GM23338 (cell line): ENCODE measurements at regions not wholly inside any gene's neighbourhood (a gene's known extent, or its start where the extent isn't known, plus 50 kb on each side); places are given as distances from the start of the nearest gene placed in this dataset.

ENCODE experiments used
- ATAC-seq: fragments of 200-7000 bp; cut with Tn5 transposase; 3 replicates; pipeline ENCODE4 v1.9.1; 2020
- DNase-seq: peaks from one replicate; pipeline ENCODE4 v3.0.0-alpha.2; 2015; ENCODE audit warnings: low spot score
- H2AFZ ChIP-seq: fragments of 200-600 bp; sonication (generic); 2 replicates; pipeline ENCODE4 v1.8.0; 2016; ENCODE audit warnings: antibody characterized with exemption, mild to moderate bottlenecking, moderate library complexity
- H3F3A ChIP-seq: fragments of 200-600 bp; sonication (generic); replicated peaks from 2 replicates; pipeline ENCODE4 v1.8.0; 2017; ENCODE audit warnings: antibody characterized with exemption, mixed run types, low read depth
- H3K27ac ChIP-seq: fragments of 200-600 bp; sonication (generic); 2 replicates; pipeline ENCODE4 v1.6.1; 2016; ENCODE audit warnings: low read depth
- H3K27me3 ChIP-seq: fragments of 200-600 bp; sonication (generic); 2 replicates; pipeline ENCODE4 v1.8.0; 2016; ENCODE audit warnings: mild to moderate bottlenecking, mixed run types, moderate library complexity; ENCODE audit not compliant: insufficient read depth
- H3K36me3 ChIP-seq: fragments of 200-600 bp; sonication (generic); 2 replicates; pipeline ENCODE4 v1.8.0; 2016; ENCODE audit warnings: mild to moderate bottlenecking; ENCODE audit not compliant: insufficient read depth
- H3K4me1 ChIP-seq: fragments of 200-600 bp; sonication (generic); 2 replicates; pipeline ENCODE4 v1.8.0; 2016; ENCODE audit warnings: mild to moderate bottlenecking, moderate library complexity; ENCODE audit not compliant: insufficient read depth
- H3K4me2 ChIP-seq: fragments of 200-600 bp; sonication (generic); 2 replicates; pipeline ENCODE4 v1.7.1; 2017; ENCODE audit warnings: mixed run types
- H3K4me3 ChIP-seq: fragments of 200-600 bp; sonication (generic); 2 replicates; pipeline ENCODE4 v1.6.1; 2016; ENCODE audit warnings: mixed run types
- H3K79me2 ChIP-seq: fragments of 200-600 bp; sonication (generic); replicated peaks from 2 replicates; pipeline ENCODE4 v1.8.0; 2017; ENCODE audit warnings: mild to moderate bottlenecking; ENCODE audit not compliant: insufficient read depth
- H3K9me2 ChIP-seq: fragments of 200-600 bp; sonication (generic); 2 replicates; pipeline ENCODE4 v1.8.0; 2017; ENCODE audit not compliant: insufficient read depth
- H4K20me1 ChIP-seq: fragments of 200-600 bp; sonication (generic); replicated peaks from 2 replicates; pipeline ENCODE4 v1.8.0; 2017; ENCODE audit warnings: mild to moderate bottlenecking; ENCODE audit not compliant: insufficient read depth
- H3K27ac Mint-ChIP-seq: 2 replicates; pipeline ENCODE4 v1.8.0; 2020; ENCODE audit warnings: inconsistent platforms, mild to moderate bottlenecking, moderate library complexity, mixed read lengths
- H3K27me3 Mint-ChIP-seq: 3 replicates; pipeline ENCODE4 v1.8.0; 2022; ENCODE audit warnings: low read depth, mild to moderate bottlenecking, moderate library complexity, mixed read lengths, inconsistent platforms; ENCODE audit not compliant: insufficient read depth, poor library complexity
- H3K36me3 Mint-ChIP-seq: 3 replicates; pipeline ENCODE4 v1.8.0; 2021; ENCODE audit warnings: low read depth, mild to moderate bottlenecking, inconsistent platforms, moderate library complexity, mixed read lengths
- H3K4me1 Mint-ChIP-seq: 3 replicates; pipeline ENCODE4 v1.8.0; 2020; ENCODE audit warnings: mild to moderate bottlenecking, inconsistent platforms, mixed read lengths
- H3K4me3 Mint-ChIP-seq: 3 replicates; pipeline ENCODE4 v1.8.0; 2021; ENCODE audit warnings: moderate library complexity, mild to moderate bottlenecking, inconsistent platforms, mixed read lengths
- H3K9me3 Mint-ChIP-seq: 3 replicates; pipeline ENCODE4 v1.8.0; 2020; ENCODE audit warnings: moderate library complexity, mild to moderate bottlenecking, inconsistent platforms, mixed read lengths
- CREB1 ChIP-seq: fragments of 250-450 bp; sonication (Bioruptor Pico); IDR thresholded peaks from 2 replicates; pipeline ENCODE4 v1.5.0; 2020; ENCODE audit warnings: low read depth, mild to moderate bottlenecking, moderate library complexity
- NANOG ChIP-seq: IDR thresholded peaks from 2 replicates; pipeline ENCODE4 v1.6.1; 2016; ENCODE audit warnings: antibody characterized with exemption, borderline replicate concordance
- POLR2AphosphoS5 ChIP-seq: IDR thresholded peaks from 2 replicates; pipeline ENCODE4 v1.6.1; 2016; ENCODE audit warnings: antibody characterized with exemption, low read depth
- ZNF114 ChIP-seq: fragments of 250-450 bp; sonication (Bioruptor Pico); IDR thresholded peaks from 2 replicates; pipeline ENCODE4 v1.5.0; 2020; ENCODE audit warnings: mild to moderate bottlenecking, moderate library complexity
- ZNF331 ChIP-seq: fragments of 250-450 bp; sonication (Bioruptor Pico); IDR thresholded peaks from 2 replicates; pipeline ENCODE4 v1.5.0; 2020; ENCODE audit warnings: low read depth, mild to moderate bottlenecking, moderate library complexity
- TF ChIP-seq, protein P1 (sequence below), 2 experiments: fragments of 200-600 bp in 1 of 2; sonication (generic) in 1 of 2; conservative IDR thresholded peaks; 2 replicates each; pipeline versions ENCODE4 v1.5.1 to v1.6.1; 2016 to 2017; ENCODE audit warnings: antibody characterized with exemption in 2 of 2, low read depth in 2 of 2, mild to moderate bottlenecking in 2 of 2, moderate library complexity in 1 of 2
- TF ChIP-seq, protein P2 (sequence below): IDR thresholded peaks from one replicate; pipeline ENCODE4 v1.6.1; 2018; ENCODE audit warnings: antibody characterized with exemption; ENCODE audit not compliant: unreplicated experiment
- TF ChIP-seq, protein P3 (sequence below): IDR thresholded peaks from 2 replicates; pipeline ENCODE4 v1.6.1; 2016; ENCODE audit warnings: antibody characterized with exemption

DNA sequence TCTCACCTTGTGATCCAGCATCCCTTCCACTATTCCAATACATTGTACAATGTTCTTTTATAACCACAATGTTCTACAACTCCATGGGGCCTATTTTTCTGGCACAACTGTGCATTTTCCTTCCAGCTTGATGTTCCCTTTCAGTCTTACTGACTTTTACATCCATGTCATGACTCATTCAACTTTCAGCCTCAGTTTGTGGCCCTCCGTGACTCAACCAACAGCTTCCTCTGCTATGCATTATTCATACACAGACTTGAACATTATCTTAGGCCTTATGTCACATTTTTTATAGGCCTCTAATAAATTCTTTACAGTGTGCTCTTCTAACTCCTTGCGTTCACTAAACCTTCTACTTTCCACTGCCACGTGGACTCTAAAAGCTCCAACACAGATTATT, 119.4 kb upstream of the PRMT6 start (continued):
- TF ChIP-seq, protein P1, sequence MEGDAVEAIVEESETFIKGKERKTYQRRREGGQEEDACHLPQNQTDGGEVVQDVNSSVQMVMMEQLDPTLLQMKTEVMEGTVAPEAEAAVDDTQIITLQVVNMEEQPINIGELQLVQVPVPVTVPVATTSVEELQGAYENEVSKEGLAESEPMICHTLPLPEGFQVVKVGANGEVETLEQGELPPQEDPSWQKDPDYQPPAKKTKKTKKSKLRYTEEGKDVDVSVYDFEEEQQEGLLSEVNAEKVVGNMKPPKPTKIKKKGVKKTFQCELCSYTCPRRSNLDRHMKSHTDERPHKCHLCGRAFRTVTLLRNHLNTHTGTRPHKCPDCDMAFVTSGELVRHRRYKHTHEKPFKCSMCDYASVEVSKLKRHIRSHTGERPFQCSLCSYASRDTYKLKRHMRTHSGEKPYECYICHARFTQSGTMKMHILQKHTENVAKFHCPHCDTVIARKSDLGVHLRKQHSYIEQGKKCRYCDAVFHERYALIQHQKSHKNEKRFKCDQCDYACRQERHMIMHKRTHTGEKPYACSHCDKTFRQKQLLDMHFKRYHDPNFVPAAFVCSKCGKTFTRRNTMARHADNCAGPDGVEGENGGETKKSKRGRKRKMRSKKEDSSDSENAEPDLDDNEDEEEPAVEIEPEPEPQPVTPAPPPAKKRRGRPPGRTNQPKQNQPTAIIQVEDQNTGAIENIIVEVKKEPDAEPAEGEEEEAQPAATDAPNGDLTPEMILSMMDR (conservative IDR thresholded peaks at IDR 0.05; ENCODE audit: low read depth in 2 of 2), result no peak
- no peak for TF ChIP-seq NANOG
- TF ChIP-seq, protein P2, sequence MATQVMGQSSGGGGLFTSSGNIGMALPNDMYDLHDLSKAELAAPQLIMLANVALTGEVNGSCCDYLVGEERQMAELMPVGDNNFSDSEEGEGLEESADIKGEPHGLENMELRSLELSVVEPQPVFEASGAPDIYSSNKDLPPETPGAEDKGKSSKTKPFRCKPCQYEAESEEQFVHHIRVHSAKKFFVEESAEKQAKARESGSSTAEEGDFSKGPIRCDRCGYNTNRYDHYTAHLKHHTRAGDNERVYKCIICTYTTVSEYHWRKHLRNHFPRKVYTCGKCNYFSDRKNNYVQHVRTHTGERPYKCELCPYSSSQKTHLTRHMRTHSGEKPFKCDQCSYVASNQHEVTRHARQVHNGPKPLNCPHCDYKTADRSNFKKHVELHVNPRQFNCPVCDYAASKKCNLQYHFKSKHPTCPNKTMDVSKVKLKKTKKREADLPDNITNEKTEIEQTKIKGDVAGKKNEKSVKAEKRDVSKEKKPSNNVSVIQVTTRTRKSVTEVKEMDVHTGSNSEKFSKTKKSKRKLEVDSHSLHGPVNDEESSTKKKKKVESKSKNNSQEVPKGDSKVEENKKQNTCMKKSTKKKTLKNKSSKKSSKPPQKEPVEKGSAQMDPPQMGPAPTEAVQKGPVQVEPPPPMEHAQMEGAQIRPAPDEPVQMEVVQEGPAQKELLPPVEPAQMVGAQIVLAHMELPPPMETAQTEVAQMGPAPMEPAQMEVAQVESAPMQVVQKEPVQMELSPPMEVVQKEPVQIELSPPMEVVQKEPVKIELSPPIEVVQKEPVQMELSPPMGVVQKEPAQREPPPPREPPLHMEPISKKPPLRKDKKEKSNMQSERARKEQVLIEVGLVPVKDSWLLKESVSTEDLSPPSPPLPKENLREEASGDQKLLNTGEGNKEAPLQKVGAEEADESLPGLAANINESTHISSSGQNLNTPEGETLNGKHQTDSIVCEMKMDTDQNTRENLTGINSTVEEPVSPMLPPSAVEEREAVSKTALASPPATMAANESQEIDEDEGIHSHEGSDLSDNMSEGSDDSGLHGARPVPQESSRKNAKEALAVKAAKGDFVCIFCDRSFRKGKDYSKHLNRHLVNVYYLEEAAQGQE, result no peak

DNA sequence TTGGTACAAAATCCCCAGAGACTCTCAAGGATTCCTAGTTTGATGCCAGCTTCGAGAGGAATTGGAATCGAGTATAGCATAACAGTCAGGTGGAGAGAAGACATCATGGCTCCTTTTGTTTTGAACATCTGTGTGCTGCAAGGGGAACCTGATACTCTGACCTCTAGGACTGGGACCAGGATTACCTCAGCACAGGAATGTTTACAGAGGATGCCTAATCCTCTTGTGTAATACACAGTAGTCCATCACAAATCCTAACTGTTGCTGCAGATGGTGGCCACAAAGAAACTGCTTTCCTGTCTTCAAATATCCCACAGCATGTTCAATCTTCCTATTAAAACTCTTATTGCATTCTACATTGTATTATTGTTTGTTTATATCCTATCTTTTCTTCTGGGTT, 111.8 kb upstream of the PRMT6 start:
- Mint-ChIP-seq H3K9me3 (no peaks in the 10 kb centered on the region), H3K4me1 (no peaks in the 10 kb centered on the region), H3K27ac (no peak overlapping the region), H3K27me3 (no peaks in the 10 kb centered on the region), H3K36me3 (no peaks in the 10 kb centered on the region), H3K4me3 (no peak overlapping the region)
- no peak overlapping the region for H3K27ac ChIP-seq
- TF ChIP-seq, protein P3, sequence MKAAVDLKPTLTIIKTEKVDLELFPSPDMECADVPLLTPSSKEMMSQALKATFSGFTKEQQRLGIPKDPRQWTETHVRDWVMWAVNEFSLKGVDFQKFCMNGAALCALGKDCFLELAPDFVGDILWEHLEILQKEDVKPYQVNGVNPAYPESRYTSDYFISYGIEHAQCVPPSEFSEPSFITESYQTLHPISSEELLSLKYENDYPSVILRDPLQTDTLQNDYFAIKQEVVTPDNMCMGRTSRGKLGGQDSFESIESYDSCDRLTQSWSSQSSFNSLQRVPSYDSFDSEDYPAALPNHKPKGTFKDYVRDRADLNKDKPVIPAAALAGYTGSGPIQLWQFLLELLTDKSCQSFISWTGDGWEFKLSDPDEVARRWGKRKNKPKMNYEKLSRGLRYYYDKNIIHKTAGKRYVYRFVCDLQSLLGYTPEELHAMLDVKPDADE, result no peak
- TF ChIP-seq POLR2AphosphoS5 (no peak), NANOG (no peak)
- H3K27me3 ChIP-seq, result no peaks in the 10 kb centered on the region
- no peak overlapping the region for H2AFZ ChIP-seq
- no peaks in the 10 kb centered on the region for H3F3A ChIP-seq
- H3K4me3 ChIP-seq, result no peak overlapping the region
- DNase-seq, result peak; percentile 13
- 0 out of 2 replicates have a peak, but pooled peaks cover 4% of the 10 kb centered on the region for H3K9me2 ChIP-seq
- H3K4me1 ChIP-seq, result no peaks in the 10 kb centered on the region
- H3K4me2 ChIP-seq, result no peak overlapping the region
- ATAC-seq, result no peak; the same call in 1 of the 3 replicates
- no peaks in the 10 kb centered on the region for H3K36me3 ChIP-seq
- H4K20me1 ChIP-seq, result no peaks in the 10 kb centered on the region
- H3K79me2 ChIP-seq, result no peaks in the 10 kb centered on the region

DNA sequence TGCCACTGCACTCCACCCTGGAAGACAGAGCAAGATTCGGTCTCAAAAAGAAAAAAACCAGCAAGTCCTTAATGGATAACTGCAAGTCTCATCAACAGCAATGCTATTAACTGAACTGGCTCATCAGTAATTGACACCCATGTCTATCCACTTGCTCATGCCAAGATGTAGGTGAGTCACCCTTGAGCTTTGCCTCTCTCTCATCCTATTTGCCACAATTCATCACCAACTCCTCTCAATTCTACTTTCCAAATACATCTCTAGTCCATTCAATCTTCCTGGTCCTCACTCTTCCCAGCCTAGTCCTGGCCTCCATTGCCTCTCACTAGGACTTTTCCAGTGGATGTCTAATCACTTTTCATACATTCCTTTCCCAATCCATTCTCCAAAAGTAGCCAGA, 103.7 kb upstream of the PRMT6 start:
- Mint-ChIP-seq H3K36me3 (no peaks in the 10 kb centered on the region), H3K9me3 (no peaks in the 10 kb centered on the region), H3K4me3 (no peak overlapping the region), H3K27ac (peak overlapping the region; percentile 8; the same call in 1 of the 2 replicates), H3K27me3 (no peaks in the 10 kb centered on the region), H3K4me1 (peaks cover 20% of the 10 kb centered on the region)
- H3F3A ChIP-seq, result no peaks in the 10 kb centered on the region
- H4K20me1 ChIP-seq, result no peaks in the 10 kb centered on the region
- DNase-seq, result no peak
- no peaks in the 10 kb centered on the region for H3K27me3 ChIP-seq
- no peak overlapping the region for H3K4me2 ChIP-seq
- no peak overlapping the region for H3K4me3 ChIP-seq
- peaks cover 18% of the 10 kb centered on the region for H3K4me1 ChIP-seq
- no peaks in the 10 kb centered on the region for H3K79me2 ChIP-seq
- 0 out of 2 replicates have a peak, but pooled peaks cover 4% of the 10 kb centered on the region for H3K9me2 ChIP-seq
- H3K27ac ChIP-seq, result no peak overlapping the region
- ATAC-seq, result no peak
- no peaks in the 10 kb centered on the region for H3K36me3 ChIP-seq
- peak overlapping the region; percentile 80; the same call in 1 of the 2 replicates for H2AFZ ChIP-seq
- TF ChIP-seq POLR2AphosphoS5, result no peak
- TF ChIP-seq, protein P2, result no peak
- TF ChIP-seq ZNF331 (CRISPR knock-in tag), result no peak
- no peak for TF ChIP-seq ZNF114 (CRISPR knock-in tag)
- TF ChIP-seq, protein P1 (conservative IDR thresholded peaks at IDR 0.05; ENCODE audit: low read depth in 2 of 2), result no peak
- TF ChIP-seq NANOG, result no peak
- TF ChIP-seq CREB1 (CRISPR knock-in tag), result no peak
- TF ChIP-seq, protein P3, result no peak
